ENCODE measurements at regions not wholly inside any gene's neighbourhood (a gene's known extent, or its start where the extent isn't known, plus 50 kb on each side); places are given as distances from the start of the nearest gene placed in this dataset.

DNA sequence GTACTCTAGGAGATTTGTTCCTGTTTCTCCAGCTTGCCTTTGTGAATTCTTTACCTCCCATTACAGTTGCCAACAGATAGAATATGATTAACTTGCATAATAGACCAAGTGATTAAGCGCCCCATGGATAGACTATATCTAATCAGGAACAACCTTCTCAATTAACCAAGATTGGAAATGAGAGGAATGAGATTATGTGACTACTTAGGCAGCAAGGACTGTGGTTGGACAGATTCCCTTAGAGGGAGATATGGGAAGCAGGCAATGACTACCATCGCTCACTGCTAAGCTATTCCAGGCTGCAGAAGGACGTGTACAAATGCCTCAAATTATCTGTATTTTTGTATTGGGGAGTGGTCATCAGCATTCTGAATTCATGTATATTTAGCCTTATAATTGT, 278.1 kb upstream of the DAB2 start:
- no peak overlapping the region for H3K27ac ChIP-seq (ENCODE audit: low read depth, low read length, poor library complexity, severe bottlenecking)
- H3K4me3 ChIP-seq (ENCODE audit: low read depth, low read length, poor library complexity, severe bottlenecking), result no peak overlapping the region
- BruUV-seq (replicated peaks), result no TSS peak
- intact Hi-C loops (cut with micrococcal nuclease; ENCODE audit: unreplicated experiment), result no loop called here
- no peaks in the 10 kb centered on the region for H3K27me3 ChIP-seq (replicated peaks; ENCODE audit: insufficient read depth, low read depth, low read length, poor library complexity)
- CTCF ChIA-PET, result no interaction called here
- TF ChIP-seq, protein P1, sequence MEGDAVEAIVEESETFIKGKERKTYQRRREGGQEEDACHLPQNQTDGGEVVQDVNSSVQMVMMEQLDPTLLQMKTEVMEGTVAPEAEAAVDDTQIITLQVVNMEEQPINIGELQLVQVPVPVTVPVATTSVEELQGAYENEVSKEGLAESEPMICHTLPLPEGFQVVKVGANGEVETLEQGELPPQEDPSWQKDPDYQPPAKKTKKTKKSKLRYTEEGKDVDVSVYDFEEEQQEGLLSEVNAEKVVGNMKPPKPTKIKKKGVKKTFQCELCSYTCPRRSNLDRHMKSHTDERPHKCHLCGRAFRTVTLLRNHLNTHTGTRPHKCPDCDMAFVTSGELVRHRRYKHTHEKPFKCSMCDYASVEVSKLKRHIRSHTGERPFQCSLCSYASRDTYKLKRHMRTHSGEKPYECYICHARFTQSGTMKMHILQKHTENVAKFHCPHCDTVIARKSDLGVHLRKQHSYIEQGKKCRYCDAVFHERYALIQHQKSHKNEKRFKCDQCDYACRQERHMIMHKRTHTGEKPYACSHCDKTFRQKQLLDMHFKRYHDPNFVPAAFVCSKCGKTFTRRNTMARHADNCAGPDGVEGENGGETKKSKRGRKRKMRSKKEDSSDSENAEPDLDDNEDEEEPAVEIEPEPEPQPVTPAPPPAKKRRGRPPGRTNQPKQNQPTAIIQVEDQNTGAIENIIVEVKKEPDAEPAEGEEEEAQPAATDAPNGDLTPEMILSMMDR (conservative IDR thresholded peaks at IDR 0.05; ENCODE audit: low read depth, low read length), result no peak
- TF ChIP-seq EZH2 (IDR thresholded peaks at IDR 0.05; ENCODE audit: borderline replicate concordance, low read depth, low read length, poor library complexity, severe bottlenecking), result no peak
- H3K4me1 ChIP-seq (ENCODE audit: insufficient read depth, low read length, poor library complexity, severe bottlenecking), result no peaks in the 10 kb centered on the region
- no peaks in the 10 kb centered on the region for H3K36me3 ChIP-seq (ENCODE audit: insufficient read depth, low read length, poor library complexity, severe bottlenecking)
- POLR2A ChIA-PET (ENCODE audit: low non-redundant PET), result no interaction called here
- H3K9me3 ChIP-seq (ENCODE audit: low read depth, low read length, poor library complexity, severe bottlenecking), result no peaks in the 10 kb centered on the region
- no peak for DNase-seq (ENCODE audit: low spot score)

DNA sequence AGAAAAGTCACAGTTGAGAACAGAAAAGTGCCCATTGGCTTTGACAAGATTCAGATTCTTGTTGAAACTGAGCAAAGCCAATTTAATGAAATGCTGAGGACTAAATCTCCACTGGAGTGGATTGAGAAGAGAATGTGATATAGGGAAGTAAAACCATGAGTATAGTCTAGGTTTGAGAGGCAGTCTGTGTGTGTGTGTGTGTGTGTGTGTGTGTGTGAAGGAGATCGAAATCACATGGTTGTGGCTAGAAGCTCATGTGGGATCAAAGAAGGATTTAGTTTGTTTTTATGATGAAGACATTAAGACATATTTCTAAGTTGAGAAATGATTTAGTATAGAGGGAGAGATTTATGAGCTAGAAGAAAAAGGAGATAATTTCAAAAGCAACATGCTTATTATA, 275.7 kb upstream of the DAB2 start:
- ChIA-PET POLR2A (ENCODE audit: low non-redundant PET) (no interaction called here), CTCF (no interaction called here)
- H3K4me1 ChIP-seq (ENCODE audit: insufficient read depth, low read length, poor library complexity, severe bottlenecking), result no peaks in the 10 kb centered on the region
- H3K27me3 ChIP-seq (replicated peaks; ENCODE audit: insufficient read depth, low read depth, low read length, poor library complexity), result no peaks in the 10 kb centered on the region
- TF ChIP-seq EZH2 (IDR thresholded peaks at IDR 0.05; ENCODE audit: borderline replicate concordance, low read depth, low read length, poor library complexity, severe bottlenecking), result no peak
- TF ChIP-seq, protein P1 (conservative IDR thresholded peaks at IDR 0.05; ENCODE audit: low read depth, low read length), result no peak
- no peak overlapping the region for H3K27ac ChIP-seq (ENCODE audit: low read depth, low read length, poor library complexity, severe bottlenecking)
- no peaks in the 10 kb centered on the region for H3K9me3 ChIP-seq (ENCODE audit: low read depth, low read length, poor library complexity, severe bottlenecking)
- intact Hi-C loops (cut with micrococcal nuclease; ENCODE audit: unreplicated experiment), result no loop called here
- H3K36me3 ChIP-seq (ENCODE audit: insufficient read depth, low read length, poor library complexity, severe bottlenecking), result no peaks in the 10 kb centered on the region
- BruUV-seq (replicated peaks), result no TSS peak
- H3K4me3 ChIP-seq (ENCODE audit: low read depth, low read length, poor library complexity, severe bottlenecking), result no peak overlapping the region
- no peak for DNase-seq (ENCODE audit: low spot score)

DNA sequence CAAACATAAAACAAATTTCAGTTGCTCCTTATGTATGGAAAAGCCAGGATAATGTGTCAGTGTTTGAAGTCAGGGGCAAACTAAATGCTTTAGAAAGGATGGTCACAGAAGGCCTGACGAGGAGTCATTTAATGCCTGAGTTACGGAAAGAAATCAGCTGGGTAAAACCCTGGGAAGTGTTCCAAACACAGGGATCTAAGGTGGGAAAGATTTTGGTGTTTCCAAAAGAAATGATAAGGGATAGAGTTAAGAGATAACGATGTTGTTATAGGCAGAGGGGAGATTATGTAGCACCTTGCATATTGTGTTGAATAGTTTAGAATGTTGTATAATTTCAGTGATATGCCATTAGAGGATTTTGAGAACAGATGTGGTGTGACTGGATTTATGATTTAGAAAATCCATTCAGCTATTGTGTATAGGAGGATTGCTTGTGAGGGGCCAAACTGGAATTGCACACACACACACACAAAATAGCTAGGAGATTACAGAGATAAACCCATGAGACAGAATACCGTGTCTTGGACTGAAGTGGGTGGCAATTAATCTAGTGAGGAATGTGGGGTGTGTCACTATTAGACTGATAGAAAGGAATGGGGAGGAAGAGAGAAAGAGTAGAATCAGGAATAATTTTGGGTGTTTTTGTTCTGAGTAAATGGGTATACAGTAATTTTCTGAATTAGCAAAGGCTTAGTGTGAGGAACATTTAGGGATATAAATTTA, 274.2 kb upstream of the DAB2 start:
- BruUV-seq (replicated peaks), result no TSS peak
- H3K9me3 ChIP-seq (ENCODE audit: low read depth, low read length, poor library complexity, severe bottlenecking), result no peaks in the 10 kb centered on the region
- ChIA-PET CTCF (no interaction called here), POLR2A (ENCODE audit: low non-redundant PET) (no interaction called here)
- H3K36me3 ChIP-seq (ENCODE audit: insufficient read depth, low read length, poor library complexity, severe bottlenecking), result no peaks in the 10 kb centered on the region
- no peak overlapping the region for H3K4me3 ChIP-seq (ENCODE audit: low read depth, low read length, poor library complexity, severe bottlenecking)
- no peaks in the 10 kb centered on the region for H3K27me3 ChIP-seq (replicated peaks; ENCODE audit: insufficient read depth, low read depth, low read length, poor library complexity)
- peak; percentile 4 for DNase-seq (ENCODE audit: low spot score)
- no peak for TF ChIP-seq EZH2 (IDR thresholded peaks at IDR 0.05; ENCODE audit: borderline replicate concordance, low read depth, low read length, poor library complexity, severe bottlenecking)
- TF ChIP-seq, protein P1 (conservative IDR thresholded peaks at IDR 0.05; ENCODE audit: low read depth, low read length), result no peak
- H3K4me1 ChIP-seq (ENCODE audit: insufficient read depth, low read length, poor library complexity, severe bottlenecking), result no peaks in the 10 kb centered on the region
- no peak overlapping the region for H3K27ac ChIP-seq (ENCODE audit: low read depth, low read length, poor library complexity, severe bottlenecking)
- intact Hi-C loops (cut with micrococcal nuclease; ENCODE audit: unreplicated experiment), result no loop called here

All from A673 (cell line).